NCI-H2227 treated with DMSO at 0.1 percent for 48 hours (cell line): ENCODE measurements at regions not wholly inside any gene's neighbourhood (a gene's known extent, or its start where the extent isn't known, plus 50 kb on each side); places are given as distances from the start of the nearest gene placed in this dataset.
A peak's percentile ranks its signal among the peaks of the same experiment; 100 is the strongest.
"Not testable (repeated sequence)": the region's sequence is repeated elsewhere in the genome, so short reads cannot be mapped to it uniquely, and the experiment has no call there.

Experiments
- DNase-seq: peaks from one replicate; lab custom pipeline; 2025; lab: John Stamatoyannopoulos, UW

DNA sequence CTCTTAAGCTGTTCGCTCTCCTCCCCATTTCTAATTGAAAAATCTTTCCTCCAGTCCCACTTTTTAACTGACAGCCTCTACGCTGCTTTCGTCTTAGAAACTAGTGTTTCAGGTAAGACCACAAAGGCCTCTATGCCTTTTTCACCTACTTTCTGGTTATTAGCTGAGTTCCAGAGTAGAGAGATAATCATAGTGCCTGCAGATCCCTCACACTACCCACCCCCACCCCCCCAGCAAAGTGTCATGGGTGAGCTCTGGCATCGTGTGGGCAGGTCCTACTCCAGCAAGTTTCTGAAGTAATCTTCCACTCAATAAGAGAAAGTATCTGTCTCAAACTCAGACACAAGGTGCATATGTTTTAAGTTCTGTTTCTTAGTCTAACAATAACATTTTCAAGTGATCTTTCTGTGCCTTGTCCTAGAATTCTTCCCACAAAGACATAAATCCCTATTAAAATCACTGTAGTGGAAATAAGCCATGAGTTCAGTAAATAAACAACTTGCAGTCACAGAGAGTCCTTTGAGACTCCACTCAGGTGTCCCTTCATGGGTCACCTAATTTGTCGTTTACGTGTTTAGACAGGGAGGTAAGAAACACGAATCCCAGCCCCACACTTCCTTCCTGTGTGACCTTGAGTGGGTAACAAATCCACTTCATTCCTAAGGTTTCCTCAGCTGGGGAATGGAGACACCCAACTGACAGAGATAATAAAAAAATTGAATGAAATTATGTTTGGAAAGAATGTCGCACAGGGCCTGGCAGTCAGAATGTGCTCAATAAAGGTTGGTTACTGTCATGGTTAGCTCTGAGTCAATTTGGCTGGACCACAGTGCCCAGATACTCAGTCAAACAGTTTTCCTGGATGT lies 228.9 kb upstream of the CAND1 start:
- no peak for DNase-seq

GRCh38 chr12:67040861-67041137 lies 228.4 kb upstream of the CAND1 start:
- DNase-seq = no peak

DNA sequence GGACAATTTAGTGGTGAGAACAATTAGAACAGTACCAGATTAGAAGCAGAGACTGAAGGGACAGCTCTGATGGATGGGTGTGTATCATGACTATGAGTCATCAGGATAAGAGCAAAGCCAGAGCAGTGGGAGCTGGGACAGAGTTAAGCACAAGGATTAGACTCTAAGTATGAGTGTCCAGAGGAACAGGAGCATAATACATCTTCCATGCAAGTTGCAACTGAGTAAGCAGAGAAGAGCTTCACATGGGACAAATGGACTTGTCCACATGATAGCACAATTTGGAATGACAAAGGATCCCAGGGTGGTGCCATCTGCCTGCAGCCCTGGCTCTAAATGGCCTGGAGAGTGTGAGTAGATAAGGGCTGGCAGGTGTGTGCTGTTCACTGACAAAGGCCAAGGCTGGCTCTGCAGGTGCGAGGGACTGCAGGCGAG lies 226.4 kb upstream of the CAND1 start:
- DNase-seq = peak; percentile 7

- no peak for DNase-seq
These were observed 225.4 kb upstream of the CAND1 start for GRCh38 chr12:67043771-67044170.

GRCh38 chr12:67045650-67046049 lies 223.5 kb upstream of the CAND1 start:
- DNase-seq = no peak

- DNase-seq = no peak
These were observed 223.1 kb upstream of the CAND1 start for GRCh38 chr12:67046062-67046461.

DNA sequence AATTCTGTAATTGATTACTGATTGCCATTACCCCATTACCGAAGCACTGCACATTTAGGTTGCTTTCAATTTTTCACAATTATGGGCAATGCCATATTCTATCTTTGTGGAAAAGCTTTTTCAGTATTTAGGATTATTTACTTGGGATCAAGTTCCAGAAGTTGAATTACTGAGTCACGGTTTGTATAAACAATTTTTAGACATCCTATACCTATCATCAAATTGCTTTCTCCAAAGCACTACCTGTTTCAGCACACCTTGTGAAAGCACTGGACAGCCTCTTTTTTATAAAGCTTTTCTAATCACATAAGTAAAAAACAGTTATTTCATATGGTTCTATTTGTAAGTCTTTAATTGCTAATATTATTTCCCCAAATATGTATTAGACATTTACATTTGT lies 221.5 kb upstream of the CAND1 start:
- no peak for DNase-seq

DNA sequence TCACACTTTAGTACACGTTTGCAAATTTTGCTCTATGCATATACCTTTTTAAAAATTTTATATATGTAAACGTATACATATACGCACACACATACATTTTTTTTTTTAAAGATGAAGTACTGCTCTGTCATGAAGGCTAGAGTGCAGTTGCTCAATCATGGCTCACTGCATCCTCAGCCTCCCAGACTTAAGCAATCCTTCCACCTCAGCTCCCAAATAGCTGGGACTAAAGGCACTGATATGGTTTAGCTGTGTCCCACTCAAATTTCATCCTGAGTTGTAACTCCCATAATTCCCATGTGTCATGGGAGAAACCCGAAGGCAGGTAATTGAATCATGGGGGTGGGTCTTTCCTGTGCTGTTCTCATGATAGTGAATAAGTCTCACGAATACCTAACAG lies 220.8 kb upstream of the CAND1 start:
- no peak for DNase-seq

DNA sequence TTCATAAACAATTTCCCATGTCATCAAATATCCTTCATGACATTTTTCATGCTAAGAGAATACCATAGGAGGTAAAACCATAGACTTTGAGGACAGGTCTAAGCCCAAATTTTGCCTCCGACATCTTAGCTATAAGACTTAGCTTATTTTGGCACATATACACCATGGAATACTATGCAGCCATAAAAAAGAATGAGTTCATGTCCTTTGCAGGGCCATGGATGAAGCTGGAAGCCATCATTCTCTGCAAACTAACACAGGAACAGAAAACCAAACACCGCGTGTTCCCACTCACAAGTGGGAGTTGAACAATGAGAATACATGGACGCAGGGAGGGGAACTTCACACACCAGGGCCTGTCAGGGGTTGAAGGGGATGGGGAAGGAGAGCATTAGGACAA lies 220.0 kb upstream of the CAND1 start:
- not testable (repeated sequence) for DNase-seq

DNA sequence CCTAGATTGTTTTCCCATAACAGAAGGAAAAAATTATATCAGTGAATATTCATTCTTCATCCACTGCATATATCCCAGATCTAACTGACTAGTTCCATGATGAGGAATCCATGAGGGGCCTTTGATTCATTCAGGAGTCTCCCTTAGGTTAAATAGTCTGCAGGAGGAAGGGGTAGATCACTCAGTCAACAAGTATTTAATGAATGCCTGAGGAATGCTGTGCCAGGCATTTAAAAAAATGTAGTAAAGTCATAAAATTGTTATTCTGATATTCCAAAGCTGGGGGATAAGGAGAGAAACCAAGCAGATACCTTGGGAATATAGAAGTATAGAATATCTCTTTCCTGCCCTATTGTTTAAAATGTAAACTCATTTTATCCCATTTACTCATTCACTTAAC lies 216.2 kb upstream of the CAND1 start:
- no peak for DNase-seq

DNA sequence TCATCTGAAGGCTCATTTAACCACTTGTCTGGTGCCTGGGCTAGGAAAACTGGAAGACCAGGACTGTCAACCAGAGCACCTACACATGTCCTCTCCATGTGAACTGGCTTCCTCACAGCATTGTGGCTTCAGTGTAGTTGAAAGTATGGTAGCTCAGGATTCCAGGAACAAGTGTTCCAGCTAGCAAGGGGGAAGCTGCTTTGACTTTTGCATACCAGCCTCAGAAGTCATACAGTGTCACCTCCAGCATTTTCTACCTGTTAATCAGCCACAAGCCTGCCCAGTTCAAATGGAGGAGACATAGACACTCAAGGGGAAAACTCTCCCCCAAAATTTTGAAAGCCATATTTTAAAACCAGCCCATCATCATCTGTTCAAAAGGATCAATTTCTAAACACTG lies 212.8 kb upstream of the CAND1 start:
- no peak for DNase-seq

DNA sequence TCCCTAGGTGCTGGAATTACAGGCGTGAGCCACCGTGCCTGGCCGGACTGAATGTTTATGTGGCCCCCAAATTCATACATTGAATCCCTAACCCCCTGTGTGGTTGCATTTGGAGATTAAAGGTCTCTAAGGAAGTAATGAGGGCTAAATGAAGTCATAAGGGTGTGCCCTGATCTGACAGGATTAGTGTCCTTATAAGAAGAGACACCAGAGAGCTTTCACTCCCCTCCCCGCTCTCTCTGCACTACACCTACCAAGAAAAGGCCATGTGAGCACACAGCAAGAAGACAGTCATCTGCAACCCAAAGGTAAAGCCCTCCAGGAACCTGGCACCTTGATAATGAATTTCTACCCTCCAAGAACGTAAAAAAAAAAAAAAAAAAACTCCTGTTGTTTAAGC lies 212.1 kb upstream of the CAND1 start:
- no peak for DNase-seq

DNA sequence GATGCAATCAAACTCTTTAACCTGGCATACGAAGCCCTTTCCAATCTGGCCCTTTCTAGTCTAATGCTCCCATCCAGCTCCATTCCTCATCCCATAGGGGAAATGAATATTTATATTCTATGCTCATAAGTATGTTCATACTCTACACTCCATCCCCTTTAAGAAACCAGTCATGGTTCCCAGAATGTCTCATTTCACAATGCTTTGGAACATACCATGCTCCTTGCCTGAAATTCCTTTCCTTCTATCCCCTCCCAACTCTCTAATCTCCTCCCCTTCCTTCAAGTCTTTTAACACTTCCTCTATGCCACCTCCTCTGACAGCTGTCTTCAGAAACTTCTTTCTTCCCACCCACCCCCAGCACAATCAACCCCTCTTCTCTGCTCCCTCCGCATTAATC lies 207.0 kb upstream of the CAND1 start:
- DNase-seq = no peak

GRCh38 chr12:67067453-67068203 lies 201.5 kb upstream of the CAND1 start:
- no peak for DNase-seq

DNA sequence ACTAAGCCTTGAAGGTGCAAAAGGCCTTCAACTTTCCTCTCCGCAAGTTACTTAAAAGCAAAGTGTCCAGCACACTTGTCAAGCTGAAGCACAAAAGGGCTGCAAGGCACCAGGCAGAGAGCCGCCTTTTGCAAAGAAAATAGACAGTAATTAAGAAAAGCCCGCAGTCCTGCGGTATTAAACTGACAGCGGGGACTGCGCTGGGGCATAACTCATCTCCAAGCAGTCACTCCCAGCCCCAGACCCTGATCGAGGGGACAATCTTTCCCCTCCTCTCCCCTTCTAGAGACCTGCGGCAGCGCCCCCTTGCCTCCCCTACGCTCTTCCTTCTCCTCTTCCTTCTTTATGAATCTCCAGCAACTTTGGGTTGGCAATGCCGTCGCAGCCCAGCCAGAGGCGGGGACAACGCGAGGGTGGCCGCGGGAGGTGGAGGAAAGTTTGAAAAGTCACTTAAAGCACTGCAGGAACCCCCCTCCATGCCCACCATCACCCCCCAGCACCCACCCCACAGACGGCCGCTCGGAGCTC lies 200.9 kb upstream of the CAND1 start:
- DNase-seq = peak; percentile 11

GRCh38 chr12:67068761-67069450 lies 200.3 kb upstream of the CAND1 start:
- no peak for DNase-seq

DNA sequence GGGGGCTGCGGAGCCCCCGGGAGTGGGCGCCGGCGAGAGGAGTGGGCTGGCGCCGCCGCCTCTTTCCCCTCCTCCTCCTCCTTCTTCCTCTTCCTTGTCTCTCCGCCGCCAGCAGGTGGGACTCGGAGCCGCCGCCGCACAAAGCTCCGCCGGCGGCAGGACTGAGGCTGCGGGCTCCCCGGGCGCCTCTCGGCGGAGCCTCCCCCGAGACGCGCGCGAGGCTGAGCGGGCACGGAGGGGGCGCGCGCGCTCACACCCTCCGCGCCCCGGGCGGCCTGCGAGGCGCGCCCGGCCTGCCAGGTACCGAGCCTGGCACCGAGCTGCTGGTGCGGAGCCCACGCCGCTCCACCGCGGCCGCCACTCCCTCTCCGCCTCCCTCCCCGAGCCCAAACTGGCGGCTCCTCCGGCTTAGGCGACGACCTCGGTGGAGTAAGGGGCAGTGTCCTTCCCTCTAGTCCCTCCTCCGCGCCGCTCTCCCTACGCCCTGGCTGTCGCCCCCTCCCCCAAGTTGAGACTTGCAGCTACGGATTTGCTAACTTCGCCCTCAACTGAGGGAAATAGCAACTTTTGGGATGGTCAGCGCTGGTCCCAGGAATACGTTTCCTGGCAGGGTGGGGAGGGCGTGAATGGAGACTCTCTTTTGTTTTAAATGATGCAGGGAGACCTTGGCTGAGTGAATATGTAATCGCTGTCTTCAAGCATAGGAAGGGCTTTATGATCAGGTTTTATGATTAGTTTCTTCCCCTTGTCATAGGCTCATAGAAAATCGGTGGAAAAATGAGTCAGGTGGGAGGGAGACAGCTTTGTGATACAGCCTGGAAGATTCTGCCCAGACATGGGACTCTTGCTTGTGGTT lies 199.5 kb upstream of the CAND1 start:
- peak; percentile 14 for DNase-seq

GRCh38 chr12:67070307-67070600 lies 198.9 kb upstream of the CAND1 start:
- DNase-seq = no peak

GRCh38 chr12:67070604-67071003 lies 198.6 kb upstream of the CAND1 start:
- DNase-seq = no peak

- DNase-seq = not testable (repeated sequence)
These were observed 196.9 kb upstream of the CAND1 start for GRCh38 chr12:67072281-67072680.

DNA sequence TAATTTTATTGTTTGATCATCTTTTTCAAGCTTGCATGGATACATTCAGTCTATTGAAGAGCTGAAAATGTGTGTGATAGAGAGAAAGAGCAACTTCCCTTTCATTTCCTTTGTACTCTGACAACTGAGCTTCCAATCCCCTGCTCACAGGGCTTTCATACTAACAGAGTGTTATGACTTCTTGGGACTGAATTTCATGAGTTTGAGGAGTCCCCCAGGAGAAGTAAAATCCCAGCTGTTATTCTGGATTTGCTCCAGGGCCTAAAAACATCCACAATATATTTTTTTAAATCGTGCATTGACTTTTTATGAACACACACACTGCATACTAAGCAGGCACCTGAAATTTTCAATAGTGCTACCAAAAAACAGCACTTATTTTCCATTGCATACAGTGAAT lies 195.8 kb upstream of the CAND1 start:
- no peak for DNase-seq

DNA sequence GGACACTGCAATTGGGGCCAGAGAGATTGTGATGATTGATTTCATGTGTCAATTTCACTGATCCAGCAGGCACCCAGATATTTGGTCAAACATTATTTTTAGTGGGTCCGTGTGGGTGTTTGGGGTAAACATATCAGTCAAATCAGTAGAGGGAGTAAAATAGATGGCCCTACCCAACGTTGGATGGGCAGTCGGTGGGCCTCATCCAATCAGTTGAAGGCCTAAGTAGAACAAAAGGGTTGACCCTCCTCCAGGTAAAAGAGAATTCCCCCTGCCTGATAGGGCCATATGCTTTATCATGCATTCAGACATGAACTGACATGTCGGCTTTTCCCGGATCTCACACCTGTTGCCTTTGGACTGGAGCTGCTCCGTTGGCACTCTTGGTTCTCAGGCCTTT lies 195.1 kb upstream of the CAND1 start:
- no peak for DNase-seq
